HCT116 (cell line): ENCODE measurements at regions not wholly inside any gene's neighbourhood (a gene's known extent, or its start where the extent isn't known, plus 50 kb on each side); places are given as distances from the start of the nearest gene placed in this dataset.

Source experiments
- ATAC-seq: fragments of 200-7000 bp; cut with Tn5 transposase; 2 replicates; pipeline ENCODE4 v1.9.1; 2020; ENCODE audit warnings: mild to moderate bottlenecking, moderate library complexity
- BruUV-seq: library from RNA; stranded (reverse); fragments of 400-500 nt; replicated peaks from 2 replicates; lab custom pipeline; 2021; lab: Mats Ljungman, UMichigan
- CTCF ChIA-PET: fragments of 300-600 bp; sonication (Branson Sonifier 250); formaldehyde crosslinking; loops from one replicate; lab custom pipeline; 2021; ENCODE audit warnings: antibody characterized with exemption; lab: Charles Lee
- POLR2A ChIA-PET: fragments of 300-600, 350-600 bp; sonication (Branson Sonifier 250); formaldehyde crosslinking; loops from one replicate; lab custom pipeline; 2021; ENCODE audit warnings: antibody characterized with exemption; lab: Charles Lee
- RAD21 ChIA-PET, 2 experiments: fragments of 300-600 bp; sonication (Branson Sonifier 250); formaldehyde crosslinking; loops; one replicate each; lab custom pipeline; 2023; ENCODE audit warnings: low total read pairs in 2 of 2; ENCODE audit not compliant: uncharacterized antibody in 2 of 2, unreplicated experiment in 2 of 2, low non-redundant PET in 1 of 2; lab: Charles Lee
- DNase-seq: peaks from one replicate; pipeline ENCODE4 v3.0.0-alpha.2; 2010; ENCODE audit warnings: low read depth, low spot score
- H2AFZ ChIP-seq: fragments of 200-600 bp; shearing (Covaris generic), sonication (generic); 2 replicates; pipeline ENCODE4 v1.6.1; 2017; ENCODE audit warnings: low read depth, mixed run types, mixed read lengths, antibody characterized with exemption, low read length; ENCODE audit not compliant: poor library complexity, severe bottlenecking
- H3K27ac ChIP-seq: 2 replicates; pipeline ENCODE4 v1.5.1; 2012; ENCODE audit warnings: low read depth, low read length
- H3K27me3 ChIP-seq: fragments of 200-600 bp; sonication (generic); 2 replicates; pipeline ENCODE4 v1.6.1; 2016; ENCODE audit warnings: mixed run types, low read length, mixed read lengths; ENCODE audit not compliant: insufficient read depth
- H3K36me3 ChIP-seq, 2 experiments: fragments of 200-500 bp in 1 of 2; fragments of 200-600 bp in 1 of 2; sonication (Bioruptor generic) in 1 of 2; sonication (generic) in 1 of 2; 2 replicates each; pipeline versions ENCODE4 v1.5.1 to v1.6.1; 2014 to 2016; ENCODE audit warnings: low read length in 2 of 2, inconsistent platforms in 1 of 2, mixed read lengths in 1 of 2, mixed run types in 1 of 2; ENCODE audit not compliant: insufficient read depth in 2 of 2, control insufficient read depth in 1 of 2
- H3K4me1 ChIP-seq, 2 experiments: fragments of 200-600 bp in 1 of 2; sonication (generic) in 1 of 2; 2 replicates each; pipeline versions ENCODE4 v1.5.1 to v1.6.1; 2012 to 2017; ENCODE audit warnings: low read length in 2 of 2, inconsistent platforms in 1 of 2, mild to moderate bottlenecking in 1 of 2, mixed read lengths in 1 of 2, mixed run types in 1 of 2, moderate library complexity in 1 of 2; ENCODE audit not compliant: insufficient read depth in 2 of 2, control insufficient read depth in 1 of 2
- H3K4me2 ChIP-seq: fragments of 200-600 bp; sonication (generic); 2 replicates; pipeline ENCODE4 v1.6.1; 2017; ENCODE audit warnings: mixed run types, low read length, mixed read lengths
- H3K4me3 ChIP-seq, 2 experiments: fragments of 200-600 bp in 1 of 2; sonication (generic) in 1 of 2; replicated peaks in 1 of 2; 2 replicates each; pipeline ENCODE4 v1.5.1; 2011 to 2016; ENCODE audit warnings: low read length in 2 of 2, control low read depth in 1 of 2, low read depth in 1 of 2, mild to moderate bottlenecking in 1 of 2, mixed read lengths in 1 of 2, mixed run types in 1 of 2
- H3K79me2 ChIP-seq: fragments of 200-600 bp; sonication (generic); 2 replicates; pipeline ENCODE4 v1.6.1; 2017; ENCODE audit warnings: mild to moderate bottlenecking, mixed run types, low read length, moderate library complexity, mixed read lengths; ENCODE audit not compliant: insufficient read depth
- H3K9ac ChIP-seq: fragments of 200-600 bp; sonication (generic); 2 replicates; pipeline ENCODE4 v1.6.1; 2016; ENCODE audit warnings: low read length, mixed read lengths
- H3K9me2 ChIP-seq: fragments of 200-600 bp; sonication (generic), shearing (Covaris generic); 2 replicates; pipeline ENCODE4 v1.6.1; 2017; ENCODE audit warnings: mixed run types, mild to moderate bottlenecking, moderate library complexity; ENCODE audit not compliant: insufficient read depth
- H3K9me3 ChIP-seq, 2 experiments: fragments of 200-500 bp in 1 of 2; fragments of 200-600 bp in 1 of 2; sonication (Bioruptor generic) in 1 of 2; sonication (generic) in 1 of 2; 2 replicates each; pipeline ENCODE4 v1.6.1; 2014 to 2017; ENCODE audit warnings: low read length in 2 of 2, mixed read lengths in 2 of 2, inconsistent platforms in 1 of 2, low read depth in 1 of 2, mild to moderate bottlenecking in 1 of 2, mixed run types in 1 of 2, moderate library complexity in 1 of 2; ENCODE audit not compliant: control insufficient read depth in 1 of 2, insufficient read depth in 1 of 2
- H4K20me1 ChIP-seq: fragments of 200-600 bp; sonication (generic), shearing (Covaris generic); 2 replicates; pipeline ENCODE4 v1.6.1; 2017; ENCODE audit warnings: mixed run types, mild to moderate bottlenecking, moderate library complexity; ENCODE audit not compliant: insufficient read depth
- EGR1 ChIP-seq: IDR thresholded peaks from 2 replicates; pipeline ENCODE4 v1.6.1; 2012; ENCODE audit warnings: low read depth
- ELF1 ChIP-seq: IDR thresholded peaks from 2 replicates; pipeline ENCODE4 v1.6.1; 2012; ENCODE audit warnings: low read depth, borderline replicate concordance
- FOSL1 ChIP-seq: IDR thresholded peaks from 2 replicates; pipeline ENCODE4 v1.6.1; 2012; ENCODE audit warnings: low read depth
- JUND ChIP-seq: IDR thresholded peaks from 2 replicates; pipeline ENCODE4 v1.6.1; 2012
- POLR2A ChIP-seq: IDR thresholded peaks from 2 replicates; pipeline ENCODE4 v1.7.0; 2011; ENCODE audit warnings: borderline replicate concordance; ENCODE audit not compliant: insufficient read depth, insufficient read length; ENCODE audit errors: extremely low read depth
- POLR2AphosphoS5 ChIP-seq: IDR thresholded peaks from 2 replicates; pipeline ENCODE4 v1.6.1; 2011; ENCODE audit warnings: mild to moderate bottlenecking, low read depth, low read length, moderate library complexity
- RAD21 ChIP-seq: IDR thresholded peaks from 2 replicates; pipeline ENCODE4 v1.6.1; 2012; ENCODE audit warnings: low read depth, mild to moderate bottlenecking
- TCF7L2 ChIP-seq: IDR thresholded peaks from 2 replicates; pipeline ENCODE4 v1.7.0; 2011; ENCODE audit warnings: borderline replicate concordance, inconsistent platforms; ENCODE audit not compliant: insufficient read depth, insufficient read length; ENCODE audit errors: extremely low read depth
- ZFX ChIP-seq: fragments of 450-650 bp; IDR thresholded peaks from 2 replicates; pipeline ENCODE4 v1.6.1; 2017
- intact Hi-C: fragments of 100-400 bp; cut with micrococcal nuclease; formaldehyde crosslinking; loops from 2 replicates; pipeline ENCODE4 v1.10.0; 2022
- TF ChIP-seq, protein P1 (sequence below): IDR thresholded peaks from 2 replicates; pipeline ENCODE4 v1.6.1; 2012
- TF ChIP-seq, protein P2 (sequence below), 3 experiments: fragments of 200-600 bp in 1 of 3; sonication (generic) in 1 of 3; IDR thresholded peaks in 2 of 3; conservative IDR thresholded peaks in 1 of 3; 2 replicates each; pipeline ENCODE4 v1.5.1; 2012 to 2017; ENCODE audit warnings: low read depth in 2 of 3, low read length in 2 of 3, antibody characterized with exemption in 1 of 3, borderline replicate concordance in 1 of 3, control low read depth in 1 of 3, mild to moderate bottlenecking in 1 of 3, mixed read lengths in 1 of 3, mixed run types in 1 of 3, moderate library complexity in 1 of 3; ENCODE audit not compliant: insufficient read depth in 1 of 3
- TF ChIP-seq, protein P3 (sequence below): IDR thresholded peaks from 2 replicates; pipeline ENCODE4 v1.6.1; 2012
- TF ChIP-seq, protein P4 (sequence below): IDR thresholded peaks from 2 replicates; pipeline ENCODE4 v1.6.1; 2011; ENCODE audit warnings: mild to moderate bottlenecking, low read length, moderate library complexity; ENCODE audit not compliant: insufficient replicate concordance; ENCODE audit errors: extremely low read depth

DNA sequence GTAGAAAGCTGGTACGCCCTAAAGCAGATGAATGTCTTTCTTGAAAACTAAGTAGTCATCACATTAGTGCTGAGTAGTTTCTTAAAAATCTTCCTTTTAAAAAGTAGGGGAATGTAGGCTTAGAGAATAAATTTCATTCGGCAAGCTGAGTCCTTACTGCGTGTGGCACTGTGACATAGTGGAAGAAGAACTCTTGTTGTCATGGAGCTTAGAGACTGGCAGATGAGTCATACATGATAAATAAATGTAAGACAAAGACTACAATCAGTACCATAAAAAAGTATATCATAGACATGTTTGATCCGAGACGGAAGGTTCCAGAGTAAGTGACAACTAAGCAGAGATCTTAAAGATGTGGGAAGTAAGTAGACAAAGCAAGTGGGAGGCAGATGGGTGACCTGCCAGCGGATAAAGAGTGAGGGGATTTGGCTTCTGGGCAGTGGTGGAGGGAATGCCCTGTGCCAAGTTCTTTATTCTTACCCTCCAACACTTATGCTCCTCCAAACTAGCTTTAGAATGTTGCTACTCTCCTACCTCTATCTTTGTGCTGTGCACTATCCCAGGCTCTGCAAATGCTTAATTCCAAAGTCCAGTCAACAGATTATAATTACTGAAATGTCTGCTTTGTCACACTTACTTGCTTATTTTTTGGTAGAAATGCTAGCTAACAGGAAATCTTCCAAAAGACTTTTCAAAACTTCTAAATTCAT is 608.5 kb upstream of the USP24 start:
- Histone ChIP-seq H3K4me3 (no peak overlapping the region), H4K20me1 (no peaks in the 10 kb centered on the region), H3K4me1 (no peaks in the 10 kb centered on the region; a peak in 1 of 4 replicates), H2AFZ (no peak overlapping the region), H3K27me3 (no peaks in the 10 kb centered on the region), H3K4me2 (no peak overlapping the region), H3K79me2 (no peaks in the 10 kb centered on the region), H3K9me3 (no peaks in the 10 kb centered on the region), H3K36me3 (no peaks in the 10 kb centered on the region), H3K9me2 (no peaks in the 10 kb centered on the region), H3K27ac (no peak overlapping the region), H3K9ac (no peak overlapping the region)
- intact Hi-C loops, result no loop called here
- ATAC-seq (no peak), DNase-seq (no peak)
- TF ChIP-seq, protein P1, sequence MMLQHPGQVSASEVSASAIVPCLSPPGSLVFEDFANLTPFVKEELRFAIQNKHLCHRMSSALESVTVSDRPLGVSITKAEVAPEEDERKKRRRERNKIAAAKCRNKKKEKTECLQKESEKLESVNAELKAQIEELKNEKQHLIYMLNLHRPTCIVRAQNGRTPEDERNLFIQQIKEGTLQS, result no peak
- TF ChIP-seq POLR2A (no peak), TCF7L2 (no peak), RAD21 (no peak), ZFX (no peak), ELF1 (no peak), JUND (no peak), EGR1 (no peak), POLR2AphosphoS5 (no peak), FOSL1 (no peak)
- TF ChIP-seq, protein P2, sequence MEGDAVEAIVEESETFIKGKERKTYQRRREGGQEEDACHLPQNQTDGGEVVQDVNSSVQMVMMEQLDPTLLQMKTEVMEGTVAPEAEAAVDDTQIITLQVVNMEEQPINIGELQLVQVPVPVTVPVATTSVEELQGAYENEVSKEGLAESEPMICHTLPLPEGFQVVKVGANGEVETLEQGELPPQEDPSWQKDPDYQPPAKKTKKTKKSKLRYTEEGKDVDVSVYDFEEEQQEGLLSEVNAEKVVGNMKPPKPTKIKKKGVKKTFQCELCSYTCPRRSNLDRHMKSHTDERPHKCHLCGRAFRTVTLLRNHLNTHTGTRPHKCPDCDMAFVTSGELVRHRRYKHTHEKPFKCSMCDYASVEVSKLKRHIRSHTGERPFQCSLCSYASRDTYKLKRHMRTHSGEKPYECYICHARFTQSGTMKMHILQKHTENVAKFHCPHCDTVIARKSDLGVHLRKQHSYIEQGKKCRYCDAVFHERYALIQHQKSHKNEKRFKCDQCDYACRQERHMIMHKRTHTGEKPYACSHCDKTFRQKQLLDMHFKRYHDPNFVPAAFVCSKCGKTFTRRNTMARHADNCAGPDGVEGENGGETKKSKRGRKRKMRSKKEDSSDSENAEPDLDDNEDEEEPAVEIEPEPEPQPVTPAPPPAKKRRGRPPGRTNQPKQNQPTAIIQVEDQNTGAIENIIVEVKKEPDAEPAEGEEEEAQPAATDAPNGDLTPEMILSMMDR (IDR thresholded peaks at IDR 0.05 in 2 of 3, conservative IDR thresholded peaks at IDR 0.05 in 1 of 3; ENCODE audit: borderline replicate concordance in 1 of 3, insufficient read depth in 1 of 3, low read depth in 2 of 3, low read length in 2 of 3), result no peak
- TF ChIP-seq, protein P3, sequence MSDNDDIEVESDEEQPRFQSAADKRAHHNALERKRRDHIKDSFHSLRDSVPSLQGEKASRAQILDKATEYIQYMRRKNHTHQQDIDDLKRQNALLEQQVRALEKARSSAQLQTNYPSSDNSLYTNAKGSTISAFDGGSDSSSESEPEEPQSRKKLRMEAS, result no peak
- TF ChIP-seq, protein P4, sequence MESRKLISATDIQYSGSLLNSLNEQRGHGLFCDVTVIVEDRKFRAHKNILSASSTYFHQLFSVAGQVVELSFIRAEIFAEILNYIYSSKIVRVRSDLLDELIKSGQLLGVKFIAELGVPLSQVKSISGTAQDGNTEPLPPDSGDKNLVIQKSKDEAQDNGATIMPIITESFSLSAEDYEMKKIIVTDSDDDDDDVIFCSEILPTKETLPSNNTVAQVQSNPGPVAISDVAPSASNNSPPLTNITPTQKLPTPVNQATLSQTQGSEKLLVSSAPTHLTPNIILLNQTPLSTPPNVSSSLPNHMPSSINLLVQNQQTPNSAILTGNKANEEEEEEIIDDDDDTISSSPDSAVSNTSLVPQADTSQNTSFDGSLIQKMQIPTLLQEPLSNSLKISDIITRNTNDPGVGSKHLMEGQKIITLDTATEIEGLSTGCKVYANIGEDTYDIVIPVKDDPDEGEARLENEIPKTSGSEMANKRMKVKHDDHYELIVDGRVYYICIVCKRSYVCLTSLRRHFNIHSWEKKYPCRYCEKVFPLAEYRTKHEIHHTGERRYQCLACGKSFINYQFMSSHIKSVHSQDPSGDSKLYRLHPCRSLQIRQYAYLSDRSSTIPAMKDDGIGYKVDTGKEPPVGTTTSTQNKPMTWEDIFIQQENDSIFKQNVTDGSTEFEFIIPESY, result no peak
- BruUV-seq, result no TSS peak
- RAD21 ChIA-PET, result no interaction called here
- POLR2A ChIA-PET, result no interaction called here
- CTCF ChIA-PET, result no interaction called here
